SK-N-MC (cell line): ENCODE measurements at regions not wholly inside any gene's neighbourhood (a gene's known extent, or its start where the extent isn't known, plus 50 kb on each side); places are given as distances from the start of the nearest gene placed in this dataset.
"Not testable (repeated sequence)": the region's sequence is repeated elsewhere in the genome, so short reads cannot be mapped to it uniquely, and the experiment has no call there.

Experiments
- DNase-seq: peaks from one replicate; pipeline ENCODE4 v3.0.0-alpha.2; 2011; ENCODE audit warnings: low read depth, low spot score
- H3K27ac ChIP-seq: fragments of 200-600 bp; sonication (generic); 2 replicates; pipeline ENCODE4 v1.5.1; 2016; ENCODE audit warnings: mixed run types
- H3K36me3 ChIP-seq: fragments of 200-600 bp; sonication (generic); 2 replicates; pipeline ENCODE4 v1.6.1; 2017; ENCODE audit warnings: antibody characterized with exemption, low read length, mixed read lengths; ENCODE audit not compliant: insufficient read depth
- H3K4me3 ChIP-seq: fragments of 200-600 bp; sonication (generic); 2 replicates; pipeline ENCODE4 v1.5.1; 2016
- H3K9ac ChIP-seq: fragments of 200-600 bp; sonication (generic); 2 replicates; pipeline ENCODE4 v1.8.0; 2017; ENCODE audit warnings: mixed run types, mixed read lengths; ENCODE audit not compliant: insufficient read length
- H3K9me3 ChIP-seq: fragments of 200-600 bp; sonication (generic); 2 replicates; pipeline ENCODE4 v1.6.1; 2017; ENCODE audit warnings: low read depth, mild to moderate bottlenecking, antibody characterized with exemption, low read length, moderate library complexity, mixed read lengths
- EZH2 ChIP-seq: fragments of 200-600 bp; sonication (generic); IDR thresholded peaks from one replicate; pipeline ENCODE4 v1.6.1; 2017; ENCODE audit warnings: antibody characterized with exemption
- FOXP2 ChIP-seq: optimal IDR thresholded peaks from 2 replicates; pipeline ENCODE3; 2011; ENCODE audit warnings: mild to moderate bottlenecking, moderate library complexity; ENCODE audit not compliant: insufficient read depth; ENCODE audit errors: extremely low read length, control extremely low read depth
- POLR2AphosphoS5 ChIP-seq: IDR thresholded peaks from 2 replicates; pipeline ENCODE4 v1.6.1; 2012; ENCODE audit warnings: mild to moderate bottlenecking, low read depth, low read length, borderline replicate concordance

GRCh38 chr20:12093057-12093796 is 175.5 kb downstream of the BTBD3 start:
- no peak for DNase-seq
- no peaks in the 10 kb centered on the region for H3K36me3 ChIP-seq
- no peaks in the 10 kb centered on the region for H3K9me3 ChIP-seq
- H3K27ac ChIP-seq: no peak overlapping the region
- no peak overlapping the region for H3K4me3 ChIP-seq
- H3K9ac ChIP-seq: no peak overlapping the region
- no peak for TF ChIP-seq FOXP2
- no peak for TF ChIP-seq POLR2AphosphoS5
- no peak for TF ChIP-seq EZH2

DNA sequence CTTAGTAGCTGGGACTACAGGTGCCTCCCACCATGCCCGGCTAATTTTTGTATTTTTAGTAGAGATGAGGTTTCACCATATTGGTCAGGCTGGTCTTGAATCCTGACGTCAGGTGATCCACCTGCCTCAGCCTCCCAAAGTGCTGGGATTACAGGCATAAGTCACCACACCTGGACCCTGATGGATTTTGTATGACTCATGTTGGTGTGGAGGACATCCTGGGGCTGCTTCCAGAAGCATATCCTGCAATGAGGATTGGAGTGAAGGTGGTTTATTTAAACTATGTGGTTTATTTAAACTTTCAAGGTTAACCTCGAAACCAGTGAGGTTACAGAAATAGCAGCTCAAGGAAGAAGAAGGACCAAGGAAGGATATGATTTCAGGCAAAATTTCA is 176.1 kb downstream of the BTBD3 start:
- DNase-seq, H3K36me3 ChIP-seq, H3K9me3 ChIP-seq, H3K4me3 ChIP-seq, H3K9ac ChIP-seq, H3K27ac ChIP-seq: not testable (repeated sequence)

DNA sequence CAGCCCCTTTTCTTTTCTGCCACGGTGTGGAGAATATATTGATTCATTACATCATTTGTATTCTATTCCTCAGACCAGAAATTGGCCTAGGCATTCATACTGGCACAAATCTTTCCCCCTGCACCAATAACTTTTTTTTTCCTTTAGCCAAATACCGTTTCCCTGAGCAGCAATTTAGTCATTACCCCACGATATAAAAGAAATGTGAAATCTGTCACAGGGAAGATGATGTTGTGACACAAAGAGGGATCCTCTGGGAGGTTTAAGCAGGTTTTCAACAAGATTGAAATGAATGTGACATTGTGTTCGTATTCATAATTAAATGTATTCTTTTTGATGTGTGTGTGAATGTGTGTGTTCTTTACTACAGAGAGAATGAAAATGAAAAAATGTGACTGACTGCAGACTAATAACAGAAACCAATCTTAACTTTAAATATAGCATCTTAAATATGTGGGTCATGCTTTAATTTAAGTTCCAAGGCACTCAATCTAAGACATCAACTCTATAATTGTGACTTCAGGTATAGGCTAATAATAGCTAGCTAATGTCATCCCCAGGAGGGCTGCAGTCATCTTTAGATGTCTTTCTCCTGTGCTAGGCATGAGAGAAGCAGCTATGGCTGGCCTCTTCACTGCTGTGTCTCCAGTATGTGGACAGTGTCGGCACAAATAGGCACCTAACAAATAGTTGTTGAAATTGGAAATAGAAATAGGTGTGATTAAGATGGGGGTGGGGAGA is 177.7 kb downstream of the BTBD3 start:
- Histone ChIP-seq H3K4me3 (no peak overlapping the region), H3K36me3 (no peaks in the 10 kb centered on the region), H3K9me3 (no peaks in the 10 kb centered on the region), H3K9ac (no peak overlapping the region), H3K27ac (no peak overlapping the region)
- no peak for DNase-seq
- TF ChIP-seq POLR2AphosphoS5 (no peak), EZH2 (no peak), FOXP2 (no peak)

- no peaks in the 10 kb centered on the region for H3K36me3 ChIP-seq
- no peaks in the 10 kb centered on the region for H3K9me3 ChIP-seq
- no peak overlapping the region for H3K27ac ChIP-seq
- TF ChIP-seq EZH2 (no peak), POLR2AphosphoS5 (no peak), FOXP2 (no peak)
- DNase-seq: no peak
- no peak overlapping the region for H3K4me3 ChIP-seq
- H3K9ac ChIP-seq: no peak overlapping the region
Measured at GRCh38 chr20:12098421-12098820, 180.7 kb downstream of the BTBD3 start.

DNA sequence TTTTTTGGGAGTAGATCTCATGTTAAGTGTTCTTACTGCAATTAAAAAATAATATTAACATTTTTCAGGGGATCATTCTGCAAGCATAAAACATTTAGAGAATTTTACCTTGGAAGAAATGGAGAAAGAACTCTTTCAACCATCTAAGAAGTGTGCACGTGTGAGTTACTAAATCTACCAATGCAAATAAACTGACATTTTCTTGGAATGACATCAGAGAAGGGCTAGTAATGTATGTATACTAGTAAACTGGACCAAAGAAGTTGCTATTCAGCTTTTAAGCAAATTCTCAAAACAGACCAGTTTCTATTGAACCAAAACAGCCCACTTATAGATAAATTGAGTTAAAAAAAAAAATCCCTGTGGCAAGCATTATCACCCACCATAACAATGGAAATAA is 191.2 kb downstream of the BTBD3 start:
- Histone ChIP-seq H3K36me3 (no peaks in the 10 kb centered on the region), H3K4me3 (no peak overlapping the region), H3K27ac (no peak overlapping the region), H3K9me3 (no peaks in the 10 kb centered on the region), H3K9ac (no peak overlapping the region)
- no peak for DNase-seq
- TF ChIP-seq POLR2AphosphoS5: no peak
- TF ChIP-seq FOXP2: no peak
- TF ChIP-seq EZH2: no peak

DNA sequence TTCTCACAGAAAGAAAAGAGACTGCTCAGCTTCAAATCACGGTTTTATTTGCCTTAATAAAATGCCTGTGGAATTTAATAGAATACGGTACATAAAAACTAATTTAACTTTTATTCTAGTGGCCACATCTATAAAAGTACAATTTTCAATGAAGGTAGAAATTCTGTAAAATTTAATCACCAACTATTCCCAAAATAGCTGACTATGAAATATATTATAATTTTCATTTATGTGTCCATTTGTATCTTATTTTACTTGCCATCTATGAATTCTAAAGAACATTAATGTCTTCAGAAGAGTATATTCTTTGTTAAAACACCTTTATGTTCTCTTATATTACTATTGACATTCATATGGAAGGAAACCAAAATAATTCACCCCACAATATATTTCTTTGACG is 192.6 kb downstream of the BTBD3 start:
- Histone ChIP-seq H3K4me3 (no peak overlapping the region), H3K27ac (no peak overlapping the region), H3K9ac (no peak overlapping the region), H3K9me3 (no peaks in the 10 kb centered on the region), H3K36me3 (no peaks in the 10 kb centered on the region)
- no peak for TF ChIP-seq POLR2AphosphoS5
- no peak for TF ChIP-seq EZH2
- no peak for TF ChIP-seq FOXP2
- no peak for DNase-seq

DNA sequence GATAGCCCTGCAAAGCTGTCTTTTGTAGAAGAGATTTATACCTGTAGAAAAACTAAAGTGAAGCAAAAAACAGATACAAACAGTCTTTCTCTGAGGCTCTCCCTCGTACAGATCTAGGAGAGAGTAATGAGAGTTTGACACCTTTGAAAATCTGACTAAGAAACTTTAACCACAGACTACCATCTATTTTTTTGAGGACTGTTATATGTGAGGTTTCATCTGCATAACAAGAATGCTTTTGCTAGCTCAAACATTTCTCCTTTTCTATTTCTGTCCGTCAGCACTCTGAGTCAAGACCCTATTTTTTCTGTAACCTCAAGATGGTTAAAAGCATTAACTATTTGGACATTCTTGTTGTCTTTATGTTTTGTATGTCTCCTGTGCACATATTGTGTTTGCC is 193.0 kb downstream of the BTBD3 start:
- H3K4me3 ChIP-seq: no peak overlapping the region
- no peak overlapping the region for H3K27ac ChIP-seq
- no peaks in the 10 kb centered on the region for H3K36me3 ChIP-seq
- no peak overlapping the region for H3K9ac ChIP-seq
- no peak for TF ChIP-seq FOXP2
- TF ChIP-seq POLR2AphosphoS5: no peak
- TF ChIP-seq EZH2: no peak
- no peak for DNase-seq
- H3K9me3 ChIP-seq: no peaks in the 10 kb centered on the region

DNA sequence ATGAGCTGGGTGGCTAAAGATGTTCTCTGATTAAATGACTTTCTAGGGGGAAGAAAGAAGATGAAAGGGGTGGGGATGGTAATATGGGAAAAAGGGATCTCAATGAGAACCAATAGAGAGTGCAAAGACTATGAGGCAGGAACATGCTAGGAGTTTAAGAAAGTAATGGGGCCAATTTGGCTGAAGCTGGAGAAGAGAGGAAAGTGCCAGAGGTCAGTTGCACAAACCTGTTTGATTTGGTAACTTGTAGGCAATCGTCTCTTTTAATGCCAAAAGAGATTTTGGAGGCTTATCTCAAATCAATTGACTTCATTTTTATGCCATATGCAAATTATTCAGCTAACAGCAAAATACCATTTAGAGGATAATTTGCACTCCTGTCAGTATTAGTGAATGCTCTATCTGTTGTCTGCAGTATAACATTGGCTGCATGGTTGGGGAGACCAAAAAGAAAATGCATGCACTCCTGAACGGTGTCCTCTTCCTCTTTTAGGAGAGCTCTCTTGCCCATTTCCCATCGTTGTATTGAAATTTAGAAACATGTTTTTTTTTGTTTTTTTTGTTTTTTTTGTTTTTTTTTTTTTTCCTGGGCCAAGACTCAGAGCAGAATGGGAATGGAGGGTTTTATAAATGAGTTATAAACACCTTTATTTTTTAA is 193.9 kb downstream of the BTBD3 start:
- TF ChIP-seq FOXP2 (no peak), EZH2 (no peak), POLR2AphosphoS5 (no peak)
- Histone ChIP-seq H3K36me3 (no peaks in the 10 kb centered on the region), H3K27ac (no peak overlapping the region), H3K9ac (no peak overlapping the region), H3K9me3 (no peaks in the 10 kb centered on the region), H3K4me3 (no peak overlapping the region)
- DNase-seq: no peak
